HG03175 (cell line): ENCODE measurements at regions not wholly inside any gene's neighbourhood (a gene's known extent, or its start where the extent isn't known, plus 50 kb on each side); places are given as distances from the start of the nearest gene placed in this dataset.

Experiments used
- ATAC-seq: cut with Tn5 transposase; IDR thresholded peaks from one replicate; pipeline ENCODE4 v1.9.1; 2021; ENCODE audit warnings: mild to moderate bottlenecking, moderate library complexity; ENCODE audit not compliant: unreplicated experiment

GRCh38 chr20:53750827-53751619 is 157.4 kb upstream of the ZNF217 start:
- ATAC-seq = peak; percentile 82

- ATAC-seq = no peak
Measured at GRCh38 chr20:53749499-53749898, 155.9 kb upstream of the ZNF217 start.

GRCh38 chr20:53748821-53749421 is 155.3 kb upstream of the ZNF217 start:
- ATAC-seq = no peak

DNA sequence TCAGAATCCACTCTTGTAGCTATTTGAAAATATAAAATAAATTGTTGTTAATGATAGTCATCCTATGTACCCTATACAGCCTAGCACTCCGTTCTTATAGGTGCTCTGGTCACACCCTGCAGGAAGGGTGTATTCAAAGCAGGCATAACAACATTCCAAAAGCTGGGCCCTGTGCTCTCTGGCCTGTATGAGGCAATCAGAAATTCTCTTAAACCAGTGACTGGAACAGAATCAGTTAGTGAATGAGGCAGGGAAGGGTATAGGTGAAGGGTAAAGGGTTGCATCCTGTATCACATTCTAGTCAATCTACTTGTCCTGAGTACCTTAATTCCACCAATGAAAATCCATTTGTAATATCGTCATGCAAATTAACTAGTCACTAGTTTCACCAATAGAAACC is 154.5 kb upstream of the ZNF217 start:
- no peak for ATAC-seq

DNA sequence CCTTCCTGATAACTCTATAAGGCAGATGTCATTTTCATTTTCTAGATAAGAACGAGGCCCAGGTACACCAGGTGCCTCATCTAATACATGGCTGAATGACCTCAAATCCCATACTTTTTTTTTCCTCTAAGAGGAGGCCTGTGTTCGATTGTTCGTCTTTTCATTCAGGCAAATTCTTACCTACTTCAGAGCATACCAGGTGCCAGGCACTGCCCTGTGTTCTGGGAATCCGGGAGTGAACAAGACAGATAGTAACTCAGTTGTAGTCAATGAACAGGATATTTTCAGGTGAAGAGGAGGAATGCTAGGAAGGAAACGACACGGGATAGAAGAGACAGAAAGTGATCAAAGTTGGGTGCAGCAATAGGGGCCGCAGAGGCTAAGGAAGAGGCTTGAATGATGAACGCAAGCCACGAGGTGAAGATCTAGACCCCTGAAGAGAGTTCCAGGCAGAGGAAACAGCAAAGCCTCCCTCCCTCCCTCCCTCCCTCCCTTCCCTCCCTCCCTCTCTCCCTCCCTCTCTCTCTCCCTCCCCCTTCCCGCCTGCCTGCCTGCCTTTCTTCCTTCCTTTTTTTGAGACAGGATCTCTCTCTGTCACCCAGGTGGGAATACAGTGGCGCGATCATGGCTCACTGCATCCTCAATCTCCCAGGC is 150.1 kb upstream of the ZNF217 start:
- no peak for ATAC-seq

GRCh38 chr20:53742685-53743081 is 149.0 kb upstream of the ZNF217 start:
- ATAC-seq = no peak

DNA sequence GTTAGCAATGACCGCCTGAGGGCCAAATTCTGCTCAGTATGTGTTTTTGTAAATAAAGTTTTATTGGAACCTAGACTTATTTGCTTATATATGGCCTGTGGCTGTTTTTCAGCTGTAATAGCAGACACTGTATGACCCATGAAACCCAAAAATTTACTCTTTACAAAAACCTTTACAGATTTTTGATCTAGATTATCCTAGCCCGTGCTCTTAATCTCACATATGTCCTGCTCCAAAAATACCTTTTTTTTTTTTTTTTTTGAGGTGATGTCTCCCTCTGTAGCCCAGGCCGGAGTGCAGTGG is 148.0 kb upstream of the ZNF217 start:
- ATAC-seq = no peak

DNA sequence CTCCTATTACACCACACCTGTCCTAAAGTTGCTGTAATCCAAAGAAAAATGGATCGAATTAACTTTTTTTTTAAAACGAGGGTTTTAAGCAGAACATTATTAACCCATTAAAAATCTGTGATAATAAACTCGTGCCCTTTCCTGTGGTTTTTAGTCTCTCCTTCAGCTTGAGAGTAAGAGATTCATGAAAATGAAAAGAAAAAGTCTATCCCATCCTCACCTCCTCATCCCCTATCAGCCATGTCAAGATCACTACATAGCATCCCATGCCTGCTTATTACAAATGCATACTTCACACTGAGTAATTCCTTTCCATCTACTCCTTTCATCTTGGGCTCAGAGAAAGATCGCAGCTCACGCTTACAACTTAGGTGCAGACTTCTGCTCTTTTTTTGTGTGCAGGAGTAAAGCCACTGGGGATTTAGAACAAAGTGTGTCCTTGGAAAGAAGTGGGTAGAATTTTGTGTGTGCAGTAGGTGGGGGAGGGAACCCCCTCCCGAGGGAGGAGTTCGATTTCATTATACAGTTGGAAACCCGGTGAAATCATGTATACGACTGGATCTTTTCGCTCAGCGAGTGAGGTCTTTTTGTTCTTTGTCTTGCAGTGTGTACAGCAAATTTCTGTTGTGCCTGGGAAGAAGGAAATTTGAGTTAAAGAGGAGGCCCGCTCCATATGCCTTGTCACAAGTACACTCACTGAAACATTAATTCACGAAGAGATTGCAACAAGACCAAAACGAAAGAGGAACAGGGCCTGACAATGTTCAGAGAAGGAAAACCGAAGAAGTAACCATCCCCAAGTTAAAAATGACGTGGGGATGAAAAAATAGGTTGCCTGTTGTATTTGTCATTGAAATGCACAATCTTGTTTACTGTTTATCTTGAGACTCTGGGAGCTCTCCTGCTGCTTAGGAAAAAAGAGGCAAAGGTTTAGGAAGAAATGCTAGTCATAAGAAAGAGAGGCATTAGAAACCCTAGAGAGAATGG is 146.5 kb upstream of the ZNF217 start:
- peak; percentile 49 for ATAC-seq

- no peak for ATAC-seq
Measured at GRCh38 chr20:53738945-53739798, 145.5 kb upstream of the ZNF217 start.

DNA sequence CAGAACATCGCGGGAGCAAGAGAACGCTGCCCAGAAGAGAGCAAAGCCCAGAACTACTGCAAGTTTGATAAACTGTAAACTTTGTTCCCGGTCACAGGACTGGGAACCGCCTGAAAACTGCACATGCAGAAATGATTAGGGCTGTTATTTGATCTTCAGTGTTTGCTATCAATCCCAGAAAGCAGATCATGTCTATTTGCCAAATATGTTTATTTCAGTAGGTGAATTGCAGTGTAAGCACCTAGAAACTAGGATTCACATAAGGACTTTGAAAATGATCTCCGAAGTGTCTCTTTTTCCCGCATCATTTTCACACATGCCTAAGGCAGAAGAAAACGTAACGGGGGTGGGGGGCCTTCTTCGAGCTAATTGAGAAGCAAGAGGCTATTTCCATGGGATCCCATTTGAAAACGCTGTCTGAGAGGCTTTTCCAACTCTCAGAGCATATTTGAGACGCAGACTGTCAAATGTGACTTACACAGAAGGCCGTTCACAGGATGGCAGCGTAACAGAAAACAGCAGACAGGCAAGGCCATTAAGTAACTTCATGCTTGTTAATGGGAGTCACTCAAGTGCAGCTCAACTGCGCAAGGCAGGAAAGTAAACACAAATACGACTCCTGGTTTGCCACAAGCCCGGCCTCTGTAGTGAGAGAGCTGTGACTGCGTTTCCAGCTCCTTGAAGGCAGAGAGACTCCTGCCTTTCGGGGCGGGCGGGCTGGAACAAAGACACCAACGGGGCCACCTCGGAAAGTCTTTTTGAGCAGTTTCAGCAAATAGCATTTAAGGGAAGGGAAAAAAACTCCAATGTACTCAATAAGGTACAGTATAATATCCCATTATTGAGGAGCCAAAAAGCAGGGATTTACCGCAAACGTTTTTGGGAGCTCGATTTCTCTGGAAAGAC is 144.7 kb upstream of the ZNF217 start:
- no peak for ATAC-seq

DNA sequence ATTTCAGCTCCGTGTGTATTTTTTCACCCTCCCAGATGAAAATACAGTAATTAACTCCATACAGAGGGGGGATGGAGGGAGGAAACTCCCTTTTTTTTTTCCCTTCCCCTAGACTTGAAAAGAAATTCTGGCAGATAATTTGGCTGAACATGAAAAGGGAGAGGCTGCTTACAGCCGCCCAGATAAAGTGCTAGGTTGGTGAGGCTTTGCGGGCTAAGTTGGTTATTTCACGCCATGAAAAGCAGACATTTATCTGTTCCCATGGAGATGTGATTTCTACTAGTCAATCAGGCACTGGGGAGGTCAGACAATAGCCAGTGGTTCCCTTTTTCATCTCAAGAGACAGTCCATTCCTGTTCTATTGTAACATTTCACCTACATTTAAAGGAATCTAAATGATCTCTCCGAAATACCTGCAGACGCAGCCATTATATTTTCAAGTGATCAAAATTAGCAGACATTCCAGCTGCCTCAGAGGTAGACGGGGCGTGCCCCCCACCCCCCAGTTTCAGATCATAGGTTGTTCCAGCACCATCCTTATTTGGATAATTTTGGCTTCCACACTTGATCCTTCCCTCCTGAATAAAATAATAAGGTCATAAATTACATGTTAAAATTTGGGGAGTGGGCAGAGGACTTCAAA is 143.9 kb upstream of the ZNF217 start:
- no peak for ATAC-seq

GRCh38 chr20:53736757-53737395 is 143.2 kb upstream of the ZNF217 start:
- no peak for ATAC-seq

DNA sequence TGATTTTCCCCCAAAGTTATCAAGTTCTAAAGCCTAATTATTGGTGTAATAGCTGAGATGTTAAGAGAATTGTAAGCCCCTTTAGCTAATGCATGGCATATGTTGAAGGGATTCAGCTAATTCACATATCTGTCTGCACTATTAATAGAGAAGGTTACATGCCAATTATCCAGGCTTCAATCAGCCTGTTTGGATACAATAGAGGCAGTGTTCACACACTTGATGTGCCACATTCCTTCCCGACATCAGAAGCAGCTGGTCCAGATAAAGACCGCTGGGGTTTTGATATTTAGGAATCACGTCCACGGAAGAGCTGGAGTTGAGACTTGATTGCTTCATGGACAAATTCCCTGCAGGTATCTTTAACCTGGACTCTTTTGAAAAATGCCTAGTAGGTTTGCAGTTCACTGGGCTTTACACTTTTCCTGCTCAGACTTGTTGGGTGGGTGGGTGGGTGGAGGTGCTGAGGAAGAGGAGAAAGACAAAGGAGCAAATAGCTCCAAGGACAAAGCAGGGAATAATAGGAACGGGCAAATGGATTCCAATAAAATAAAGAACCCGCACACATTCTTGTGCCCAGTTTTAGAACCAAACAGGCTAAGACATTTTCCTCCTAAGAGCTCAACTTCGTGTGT is 142.6 kb upstream of the ZNF217 start:
- no peak for ATAC-seq

- no peak for ATAC-seq
Measured at GRCh38 chr20:53735536-53736050, 142.0 kb upstream of the ZNF217 start.

GRCh38 chr20:53734006-53734688 is 140.5 kb upstream of the ZNF217 start:
- ATAC-seq = no peak

DNA sequence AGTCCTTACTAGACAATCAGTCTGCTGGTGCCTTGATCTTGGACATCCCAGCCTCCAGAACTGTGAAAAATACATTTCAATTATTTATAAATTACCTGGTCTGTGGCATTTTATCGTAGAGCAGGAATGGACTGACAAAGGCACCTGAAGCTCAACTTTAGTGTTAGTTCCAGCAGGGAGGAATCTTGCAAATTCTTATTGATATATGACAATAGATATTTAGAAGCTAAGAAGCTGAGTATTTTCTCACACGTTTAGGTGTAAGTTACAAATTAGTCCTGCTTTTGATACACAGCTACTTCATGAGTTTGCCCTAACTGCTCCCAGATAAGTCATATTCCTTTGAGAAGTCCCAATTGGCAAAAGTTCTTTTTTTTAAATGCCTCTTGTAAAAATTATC is 138.0 kb upstream of the ZNF217 start:
- ATAC-seq = no peak

- ATAC-seq = no peak
Measured at GRCh38 chr20:53728359-53728758, 134.7 kb upstream of the ZNF217 start.
